ENCODE measurements at regions not wholly inside any gene's neighbourhood (a gene's known extent, or its start where the extent isn't known, plus 50 kb on each side); places are given as distances from the start of the nearest gene placed in this dataset.

GRCh38 chr22:48284671-48285070 is 1522.2 kb downstream of the TBC1D22A start:
- Histone ChIP-seq H3K27me3 (replicated peaks in 1 of 7) (peaks cover 0 to 2% (median 0%) of the 10 kb centered on the region in 7 donors), H3K4me1 (no peaks in the 10 kb centered on the region), H3K9me3 (peaks cover 0 to 6% (median 0%) of the 10 kb centered on the region in 8 donors), H3K4me3 (no peak overlapping the region), H3K36me3 (no peaks in the 10 kb centered on the region), H3K27ac (no peak overlapping the region)
- no peak for DNase-seq
- TF ChIP-seq POLR2A (IDR thresholded peaks at IDR 0.05) (no peak), POLR2AphosphoS5 (IDR thresholded peaks at IDR 0.05) (no peak)
- TF ChIP-seq, protein P1, sequence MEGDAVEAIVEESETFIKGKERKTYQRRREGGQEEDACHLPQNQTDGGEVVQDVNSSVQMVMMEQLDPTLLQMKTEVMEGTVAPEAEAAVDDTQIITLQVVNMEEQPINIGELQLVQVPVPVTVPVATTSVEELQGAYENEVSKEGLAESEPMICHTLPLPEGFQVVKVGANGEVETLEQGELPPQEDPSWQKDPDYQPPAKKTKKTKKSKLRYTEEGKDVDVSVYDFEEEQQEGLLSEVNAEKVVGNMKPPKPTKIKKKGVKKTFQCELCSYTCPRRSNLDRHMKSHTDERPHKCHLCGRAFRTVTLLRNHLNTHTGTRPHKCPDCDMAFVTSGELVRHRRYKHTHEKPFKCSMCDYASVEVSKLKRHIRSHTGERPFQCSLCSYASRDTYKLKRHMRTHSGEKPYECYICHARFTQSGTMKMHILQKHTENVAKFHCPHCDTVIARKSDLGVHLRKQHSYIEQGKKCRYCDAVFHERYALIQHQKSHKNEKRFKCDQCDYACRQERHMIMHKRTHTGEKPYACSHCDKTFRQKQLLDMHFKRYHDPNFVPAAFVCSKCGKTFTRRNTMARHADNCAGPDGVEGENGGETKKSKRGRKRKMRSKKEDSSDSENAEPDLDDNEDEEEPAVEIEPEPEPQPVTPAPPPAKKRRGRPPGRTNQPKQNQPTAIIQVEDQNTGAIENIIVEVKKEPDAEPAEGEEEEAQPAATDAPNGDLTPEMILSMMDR (IDR thresholded peaks at IDR 0.05 in 8 of 11, conservative IDR thresholded peaks at IDR 0.05 in 3 of 11): no peak
- intact Hi-C loops (cut with DNase I; ENCODE audit: low total_unique reads): no loop called here
- WGBS, 5 donors: 83 to 91% (median 88%) methylated on average over 4 of the region's 4 CpGs

GRCh38 chr22:48282804-48283203 is 1520.4 kb downstream of the TBC1D22A start:
- Histone ChIP-seq H3K36me3 (no peaks in the 10 kb centered on the region), H3K9me3 (peaks cover 0 to 6% (median 0%) of the 10 kb centered on the region in 8 donors), H3K4me3 (no peak overlapping the region), H3K4me1 (no peaks in the 10 kb centered on the region), H3K27ac (no peak overlapping the region), H3K27me3 (replicated peaks in 1 of 7) (peaks cover 0 to 21% (median 0%) of the 10 kb centered on the region in 7 donors)
- intact Hi-C loops (cut with DNase I; ENCODE audit: low total_unique reads): no loop called here
- WGBS, 5 donors: 65 to 95% (median 88%) methylated on average over 2 of the region's 2 CpGs
- TF ChIP-seq POLR2A (IDR thresholded peaks at IDR 0.05) (no peak), POLR2AphosphoS5 (IDR thresholded peaks at IDR 0.05) (no peak)
- TF ChIP-seq, protein P1 (IDR thresholded peaks at IDR 0.05 in 8 of 11, conservative IDR thresholded peaks at IDR 0.05 in 3 of 11): no peak
- DNase-seq: no peak

- no peak for DNase-seq
- H3K9me3 ChIP-seq: peaks cover 0 to 5% (median 0%) of the 10 kb centered on the region in 8 donors
- no peak overlapping the region for H3K27ac ChIP-seq
- peaks cover 0 to 43% (median 0%) of the 10 kb centered on the region in 7 donors for H3K27me3 ChIP-seq (replicated peaks in 1 of 7)
- H3K4me3 ChIP-seq: no peak overlapping the region
- intact Hi-C loops (cut with DNase I; ENCODE audit: low total_unique reads): no loop called here
- WGBS, 5 donors: 83 to 94% (median 91%) methylated on average over 6 of the region's 6 CpGs
- TF ChIP-seq POLR2AphosphoS5 (IDR thresholded peaks at IDR 0.05) (no peak), POLR2A (IDR thresholded peaks at IDR 0.05) (no peak)
- TF ChIP-seq, protein P1 (IDR thresholded peaks at IDR 0.05 in 8 of 11, conservative IDR thresholded peaks at IDR 0.05 in 3 of 11): no peak
- no peaks in the 10 kb centered on the region for H3K36me3 ChIP-seq
- H3K4me1 ChIP-seq: no peaks in the 10 kb centered on the region
Observed at GRCh38 chr22:48279461-48279756, 1517.0 kb downstream of the TBC1D22A start.

DNA sequence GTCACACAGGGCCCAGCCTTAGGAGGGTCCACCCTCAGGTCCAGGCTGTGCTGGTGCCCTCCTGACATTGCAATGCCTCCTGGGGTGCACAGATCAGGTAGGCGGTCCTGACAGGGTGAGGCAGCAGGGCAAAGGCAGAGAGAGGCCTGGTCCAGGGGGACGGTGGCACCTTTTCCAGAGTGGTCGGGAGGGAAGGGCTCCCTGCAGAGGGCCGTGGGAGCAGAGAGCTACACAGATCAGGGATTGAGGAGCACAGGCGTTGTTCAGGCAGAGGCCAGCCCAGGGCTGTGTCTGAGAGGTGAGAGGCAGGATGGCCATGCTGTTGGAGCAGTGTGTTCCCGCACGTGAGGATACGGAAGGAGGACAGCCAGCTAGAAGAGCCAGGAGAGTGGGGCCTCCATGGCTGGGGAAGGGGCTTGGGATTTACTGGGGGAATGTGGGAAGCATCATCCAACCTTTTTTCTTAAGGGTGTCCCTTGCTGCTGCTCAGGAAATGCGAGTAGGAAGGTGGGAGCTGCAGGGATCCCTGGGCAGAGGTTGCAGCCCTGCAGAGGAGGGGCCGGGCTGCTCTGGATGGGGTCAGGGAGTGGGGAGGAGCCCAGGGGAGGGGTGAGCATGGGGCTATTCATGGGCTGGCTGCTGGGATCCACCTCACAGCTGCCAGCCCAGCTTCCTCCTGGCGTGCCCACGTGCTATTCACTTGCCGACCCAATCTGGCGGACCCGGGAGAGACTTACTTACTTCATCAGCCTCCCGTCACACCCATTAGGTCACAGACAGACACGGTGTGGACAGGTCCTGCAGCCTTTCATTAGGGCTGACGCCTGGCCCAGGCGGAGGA is 1516.4 kb downstream of the TBC1D22A start:
- Histone ChIP-seq H3K4me1 (no peaks in the 10 kb centered on the region), H3K27ac (no peak overlapping the region), H3K9me3 (no peaks in the 10 kb centered on the region), H3K4me3 (no peak overlapping the region), H3K27me3 (replicated peaks in 1 of 7) (peaks cover 0 to 43% (median 0%) of the 10 kb centered on the region in 7 donors), H3K36me3 (no peaks in the 10 kb centered on the region)
- intact Hi-C loops (cut with DNase I; ENCODE audit: low total_unique reads): no loop called here
- TF ChIP-seq, protein P1 (IDR thresholded peaks at IDR 0.05 in 8 of 11, conservative IDR thresholded peaks at IDR 0.05 in 3 of 11): no peak
- TF ChIP-seq POLR2AphosphoS5 (IDR thresholded peaks at IDR 0.05) (no peak), POLR2A (IDR thresholded peaks at IDR 0.05) (no peak)
- 61 to 75% (median 68%) methylated on average over 17 to 19 of the region's 19 CpGs for WGBS, 5 donors
- DNase-seq: no peak

Measured in spleen (tissue), 11 donors.